A673 (cell line): ENCODE measurements at regions not wholly inside any gene's neighbourhood (a gene's known extent, or its start where the extent isn't known, plus 50 kb on each side); places are given as distances from the start of the nearest gene placed in this dataset.

Source experiments
- BruUV-seq: library from RNA; stranded (reverse); fragments of 400-500 nt; replicated peaks from 2 replicates; lab custom pipeline; 2021; lab: Mats Ljungman, UMichigan
- CTCF ChIA-PET: fragments of 300-600 bp; sonication (Branson Sonifier 250); formaldehyde crosslinking; loops from one replicate; lab custom pipeline; 2022; ENCODE audit warnings: antibody characterized with exemption; lab: Charles Lee
- POLR2A ChIA-PET: fragments of 300-600 bp; sonication (Branson Sonifier 250); formaldehyde crosslinking; loops from one replicate; lab custom pipeline; 2022; ENCODE audit warnings: antibody characterized with exemption; ENCODE audit not compliant: low non-redundant PET; lab: Charles Lee
- DNase-seq: peaks from one replicate; pipeline ENCODE4 v3.0.0-alpha.2; 2015; ENCODE audit warnings: low spot score
- H3K27ac ChIP-seq: fragments of 200-600 bp; sonication (generic); 2 replicates; pipeline ENCODE4 v1.5.1; 2016; ENCODE audit warnings: mixed run types, low read depth, mild to moderate bottlenecking, mixed read lengths, antibody characterized with exemption, low read length; ENCODE audit not compliant: poor library complexity, severe bottlenecking
- H3K27me3 ChIP-seq: fragments of 200-600 bp; sonication (generic); replicated peaks from 2 replicates; pipeline ENCODE4 v1.6.1; 2017; ENCODE audit warnings: mixed run types, low read depth, mild to moderate bottlenecking, mixed read lengths, antibody characterized with exemption, low read length; ENCODE audit not compliant: insufficient read depth, poor library complexity
- H3K36me3 ChIP-seq: fragments of 200-600 bp; sonication (generic); 2 replicates; pipeline ENCODE4 v1.6.1; 2016; ENCODE audit warnings: mixed run types, mild to moderate bottlenecking, mixed read lengths, antibody characterized with exemption, low read length; ENCODE audit not compliant: insufficient read depth, poor library complexity, severe bottlenecking
- H3K4me1 ChIP-seq: fragments of 200-600 bp; sonication (generic); 2 replicates; pipeline ENCODE4 v1.6.1; 2017; ENCODE audit warnings: mixed run types, mild to moderate bottlenecking, mixed read lengths, antibody characterized with exemption, low read length; ENCODE audit not compliant: insufficient read depth, poor library complexity, severe bottlenecking
- H3K4me3 ChIP-seq: fragments of 200-600 bp; sonication (generic); 2 replicates; pipeline ENCODE4 v1.5.1; 2016; ENCODE audit warnings: low read depth, mixed run types, mild to moderate bottlenecking, mixed read lengths, low read length; ENCODE audit not compliant: poor library complexity, severe bottlenecking
- H3K9me3 ChIP-seq: fragments of 200-600 bp; sonication (generic); 2 replicates; pipeline ENCODE4 v1.6.1; 2016; ENCODE audit warnings: mixed run types, low read depth, mild to moderate bottlenecking, mixed read lengths, antibody characterized with exemption, low read length; ENCODE audit not compliant: poor library complexity, severe bottlenecking
- EZH2 ChIP-seq: fragments of 200-600 bp; sonication (generic); IDR thresholded peaks from 2 replicates; pipeline ENCODE4 v1.6.1; 2017; ENCODE audit warnings: borderline replicate concordance, low read depth, mild to moderate bottlenecking, mixed read lengths, antibody characterized with exemption, low read length; ENCODE audit not compliant: poor library complexity, severe bottlenecking
- intact Hi-C: fragments of 100-400 bp; cut with micrococcal nuclease; formaldehyde crosslinking; loops from one replicate; pipeline ENCODE4 v1.10.0; 2022; ENCODE audit not compliant: unreplicated experiment
- TF ChIP-seq, protein P1 (sequence below): fragments of 300-800, 200-600 bp; sonication (generic); conservative IDR thresholded peaks from 2 replicates; pipeline ENCODE4 v1.5.1; 2017; ENCODE audit warnings: low read depth, mild to moderate bottlenecking, antibody characterized with exemption, low read length, moderate library complexity, mixed read lengths

DNA sequence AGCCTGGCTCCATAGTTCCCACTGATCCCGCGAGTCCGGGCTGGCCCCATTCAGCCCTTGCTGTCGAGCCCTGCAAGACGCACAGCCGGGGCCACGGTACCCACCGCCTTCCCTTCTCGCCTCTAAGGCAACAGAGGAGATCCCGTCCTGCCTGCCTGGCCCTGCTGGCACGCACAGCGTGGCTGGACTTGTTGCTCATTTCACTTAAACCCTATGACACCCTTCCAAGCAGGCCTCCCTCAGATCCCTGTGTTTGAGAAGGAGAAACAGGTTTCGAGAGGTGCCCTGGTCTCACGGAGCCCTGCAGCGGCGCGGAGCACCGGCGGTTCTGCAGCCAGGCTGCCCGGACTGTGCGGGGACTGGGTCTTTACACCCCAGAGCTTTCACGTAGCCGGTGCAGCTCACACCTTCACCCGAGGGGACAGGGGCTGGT is 1048.4 kb downstream of the BRD1 start:
- BruUV-seq, result no TSS peak
- ChIA-PET POLR2A (no interaction called here), CTCF (no interaction called here)
- Histone ChIP-seq H3K27ac (no peak overlapping the region), H3K4me1 (peaks cover 5% of the 10 kb centered on the region), H3K9me3 (peaks cover 17% of the 10 kb centered on the region), H3K27me3 (no peaks in the 10 kb centered on the region), H3K4me3 (no peak overlapping the region), H3K36me3 (no peaks in the 10 kb centered on the region)
- intact Hi-C loops, result no loop called here
- DNase-seq, result no peak
- no peak for TF ChIP-seq EZH2
- TF ChIP-seq, protein P1, sequence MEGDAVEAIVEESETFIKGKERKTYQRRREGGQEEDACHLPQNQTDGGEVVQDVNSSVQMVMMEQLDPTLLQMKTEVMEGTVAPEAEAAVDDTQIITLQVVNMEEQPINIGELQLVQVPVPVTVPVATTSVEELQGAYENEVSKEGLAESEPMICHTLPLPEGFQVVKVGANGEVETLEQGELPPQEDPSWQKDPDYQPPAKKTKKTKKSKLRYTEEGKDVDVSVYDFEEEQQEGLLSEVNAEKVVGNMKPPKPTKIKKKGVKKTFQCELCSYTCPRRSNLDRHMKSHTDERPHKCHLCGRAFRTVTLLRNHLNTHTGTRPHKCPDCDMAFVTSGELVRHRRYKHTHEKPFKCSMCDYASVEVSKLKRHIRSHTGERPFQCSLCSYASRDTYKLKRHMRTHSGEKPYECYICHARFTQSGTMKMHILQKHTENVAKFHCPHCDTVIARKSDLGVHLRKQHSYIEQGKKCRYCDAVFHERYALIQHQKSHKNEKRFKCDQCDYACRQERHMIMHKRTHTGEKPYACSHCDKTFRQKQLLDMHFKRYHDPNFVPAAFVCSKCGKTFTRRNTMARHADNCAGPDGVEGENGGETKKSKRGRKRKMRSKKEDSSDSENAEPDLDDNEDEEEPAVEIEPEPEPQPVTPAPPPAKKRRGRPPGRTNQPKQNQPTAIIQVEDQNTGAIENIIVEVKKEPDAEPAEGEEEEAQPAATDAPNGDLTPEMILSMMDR, result no peak

DNA sequence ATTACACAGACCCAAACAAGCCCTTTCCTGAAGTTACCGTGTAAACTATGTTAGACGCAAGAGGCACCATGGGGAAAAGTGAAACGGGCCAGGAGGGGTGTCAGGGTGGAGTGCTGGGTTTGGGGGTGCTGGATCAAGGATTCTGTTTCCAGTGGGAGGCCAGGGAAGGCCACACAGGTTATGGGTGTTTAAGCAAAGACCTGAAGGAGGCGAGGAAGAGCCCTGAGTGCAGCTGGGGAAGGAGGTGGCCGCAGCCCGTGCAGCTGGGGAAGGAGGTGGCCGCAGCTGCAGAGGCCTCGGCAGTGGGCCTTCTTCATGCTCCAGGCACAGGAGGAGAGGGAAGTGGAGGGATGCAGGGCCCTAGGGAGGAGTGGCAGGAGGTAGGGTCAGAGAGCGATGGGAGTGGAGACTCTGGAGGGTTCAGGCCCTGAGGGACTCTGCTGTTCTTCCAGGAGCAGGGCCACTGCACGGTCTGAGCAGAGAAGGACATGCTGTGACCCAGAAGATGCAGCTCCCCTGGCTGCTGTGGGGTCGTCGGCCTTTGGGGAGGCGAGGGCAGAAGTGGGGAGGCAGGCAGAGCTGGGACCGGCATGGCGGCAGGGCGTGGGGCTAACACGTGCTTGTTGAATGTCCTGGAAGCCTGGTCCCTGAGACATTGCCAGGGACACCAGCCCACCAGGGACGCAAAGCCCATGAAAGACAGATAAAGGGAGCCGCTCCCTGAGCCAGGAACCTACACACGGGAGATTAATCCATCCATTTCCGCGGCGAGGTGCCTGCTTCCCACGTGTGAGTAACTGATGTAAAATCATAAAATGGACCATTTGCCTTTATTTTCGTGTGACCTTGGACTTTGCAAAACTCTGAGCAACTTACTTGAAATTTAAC is 1049.1 kb downstream of the BRD1 start:
- Histone ChIP-seq H3K36me3 (no peaks in the 10 kb centered on the region), H3K27me3 (no peaks in the 10 kb centered on the region), H3K4me3 (no peak overlapping the region), H3K27ac (no peak overlapping the region), H3K9me3 (peaks cover 17% of the 10 kb centered on the region), H3K4me1 (peaks cover 5% of the 10 kb centered on the region)
- DNase-seq, result no peak
- BruUV-seq, result no TSS peak
- TF ChIP-seq, protein P1, result no peak
- TF ChIP-seq EZH2, result no peak
- intact Hi-C loops, result no loop called here
- POLR2A ChIA-PET, result no interaction called here
- CTCF ChIA-PET, result no interaction called here

DNA sequence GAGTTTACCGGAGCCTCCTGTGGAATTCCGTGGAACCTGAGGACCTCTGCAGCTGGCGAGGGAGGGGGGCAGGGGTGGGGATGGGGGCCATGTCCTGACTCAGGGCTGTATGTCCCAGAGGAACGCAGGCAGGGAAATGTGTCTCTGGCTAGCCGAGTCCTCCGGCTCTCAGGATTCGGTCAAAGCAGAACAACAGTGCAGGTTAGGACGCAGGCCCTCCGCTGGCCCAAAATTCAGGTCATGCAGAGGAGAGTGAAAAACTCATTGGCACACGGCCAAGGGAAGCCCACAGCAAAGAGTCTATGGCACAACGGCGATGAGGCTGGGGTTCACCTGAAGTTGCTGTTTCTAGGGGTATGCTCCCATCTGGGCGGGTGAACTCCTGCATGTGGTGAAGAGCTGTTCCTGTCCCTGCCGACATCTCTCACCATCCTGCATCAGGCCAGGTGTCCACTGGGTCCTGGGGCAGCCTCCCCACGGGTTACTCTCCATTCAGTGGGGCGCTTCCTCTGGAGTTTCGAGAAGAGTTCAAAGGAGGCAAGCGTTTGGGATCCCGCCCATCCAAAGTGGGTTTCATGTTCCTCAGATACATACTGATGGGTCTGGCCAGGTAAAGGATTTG is 1055.3 kb downstream of the BRD1 start:
- no TSS peak for BruUV-seq
- H3K36me3 ChIP-seq, result no peaks in the 10 kb centered on the region
- no peak overlapping the region for H3K4me3 ChIP-seq
- intact Hi-C loops, result no loop called here
- H3K27ac ChIP-seq, result no peak overlapping the region
- no peaks in the 10 kb centered on the region for H3K27me3 ChIP-seq
- ChIA-PET CTCF (no interaction called here), POLR2A (no interaction called here)
- peaks cover 33% of the 10 kb centered on the region for H3K9me3 ChIP-seq
- DNase-seq, result no peak
- H3K4me1 ChIP-seq, result no peaks in the 10 kb centered on the region
- TF ChIP-seq EZH2, result no peak
- TF ChIP-seq, protein P1, result no peak
